ENCODE measurements at regions not wholly inside any gene's neighbourhood (a gene's known extent, or its start where the extent isn't known, plus 50 kb on each side); places are given as distances from the start of the nearest gene placed in this dataset.

- H3K4me3 ChIP-seq (ENCODE audit: low read depth in 2 of 2, low read length in 1 of 2): no peak overlapping the region
- no peak overlapping the region for H3K4me2 ChIP-seq
- no peak for TF ChIP-seq POLR2AphosphoS5 (IDR thresholded peaks at IDR 0.05; ENCODE audit: low read depth, low read length)
- no peak for TF ChIP-seq RAD21 (IDR thresholded peaks at IDR 0.05; ENCODE audit: low read length)
- no peak for TF ChIP-seq USF1 (IDR thresholded peaks at IDR 0.05; ENCODE audit: borderline replicate concordance, low read depth)
- TF ChIP-seq SMC3 (IDR thresholded peaks at IDR 0.05; ENCODE audit: low read depth, low read length): no peak
- no peak for TF ChIP-seq RFX5 (IDR thresholded peaks at IDR 0.05; ENCODE audit: low read length)
- no peak for TF ChIP-seq NFIC (IDR thresholded peaks at IDR 0.05; ENCODE audit: borderline replicate concordance)
- TF ChIP-seq ELF1 (IDR thresholded peaks at IDR 0.05): no peak
- TF ChIP-seq RXRA (IDR thresholded peaks at IDR 0.05; ENCODE audit: borderline replicate concordance, low read depth): no peak
- TF ChIP-seq EZH2phosphoT487 (IDR thresholded peaks at IDR 0.05; ENCODE audit: borderline replicate concordance, low read depth): no peak
- H4K20me1 ChIP-seq (ENCODE audit: insufficient read depth): no peaks in the 10 kb centered on the region
- H3F3A ChIP-seq (replicated peaks; ENCODE audit: insufficient read depth): no peaks in the 10 kb centered on the region
- peaks cover 5% of the 10 kb centered on the region; the same call in 1 of the 2 replicates for H3K9me3 ChIP-seq
- no peaks in the 10 kb centered on the region for H3K36me3 ChIP-seq (replicated peaks in 1 of 2; ENCODE audit: control insufficient read depth in 1 of 2, insufficient read depth in 2 of 2, low read length in 1 of 2)
- no peak for DNase-seq
- H3K9me2 ChIP-seq: no peaks in the 10 kb centered on the region
- CTCF ChIA-PET: no interaction called here
- no peaks in the 10 kb centered on the region for H3K79me2 ChIP-seq (ENCODE audit: insufficient read depth)
- no peak overlapping the region for H2AFZ ChIP-seq (ENCODE audit: low read depth)
- H3K9ac ChIP-seq: no peak overlapping the region
- WGBS (ENCODE audit: low lambda C conversion rate): 17% methylated on average over 2 of the region's 2 CpGs
- H3K27me3 ChIP-seq (ENCODE audit: insufficient read depth): no peaks in the 10 kb centered on the region
- H3K27ac ChIP-seq (ENCODE audit: low read depth in 2 of 2, low read length in 1 of 2): no peak overlapping the region
- POLR2A ChIA-PET: no interaction called here
- H3K4me1 ChIP-seq (ENCODE audit: control insufficient read depth in 1 of 2, insufficient read depth in 2 of 2, low read depth in 1 of 2, low read length in 1 of 2): 0 out of 4 replicates have a peak, but pooled peaks cover 0 to 8% of the 10 kb centered on the region in 2 experiments
Measured at GRCh38 chr7:17444151-17444550, 145.7 kb downstream of the AHR start.

DNA sequence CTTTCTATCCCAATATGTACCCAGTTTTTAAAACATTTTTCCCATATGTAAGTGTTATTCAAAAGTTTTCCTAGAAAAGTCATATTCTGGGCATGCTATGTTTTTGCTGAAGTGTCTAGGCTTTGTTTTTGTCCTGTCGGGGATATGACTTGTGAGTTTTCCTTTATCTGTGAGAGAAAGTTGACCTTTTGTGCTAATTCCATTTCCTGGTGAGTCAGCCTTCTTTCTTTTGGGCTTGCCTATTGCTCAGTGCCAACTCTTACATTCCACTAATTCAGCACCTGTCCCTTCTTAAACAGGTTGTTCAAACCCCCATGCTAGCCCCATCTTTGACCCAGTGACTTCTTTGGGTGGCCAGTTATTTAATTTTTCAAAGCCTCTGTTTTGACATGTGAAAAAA is 146.2 kb downstream of the AHR start:
- no peaks in the 10 kb centered on the region for H4K20me1 ChIP-seq (ENCODE audit: insufficient read depth)
- no peak for TF ChIP-seq GATA2 (CRISPR knock-in tag; IDR thresholded peaks at IDR 0.05)
- TF ChIP-seq JUND (IDR thresholded peaks at IDR 0.05): no peak
- TF ChIP-seq MEF2A (IDR thresholded peaks at IDR 0.05; ENCODE audit: borderline replicate concordance, low read depth): no peak
- no peak for TF ChIP-seq ZBTB33 (IDR thresholded peaks at IDR 0.05; ENCODE audit: borderline replicate concordance, low read depth)
- TF ChIP-seq CHD2 (IDR thresholded peaks at IDR 0.05; ENCODE audit: low read length, partially characterized antibody): no peak
- TF ChIP-seq FOXM1 (IDR thresholded peaks at IDR 0.05; ENCODE audit: low read depth): no peak
- no peak for TF ChIP-seq ELF1 (IDR thresholded peaks at IDR 0.05)
- no peak for TF ChIP-seq REST (IDR thresholded peaks at IDR 0.05; ENCODE audit: low read depth, low read length)
- TF ChIP-seq NRF1 (IDR thresholded peaks at IDR 0.05; ENCODE audit: low read depth, low read length): no peak
- TF ChIP-seq PBX3 (IDR thresholded peaks at IDR 0.05): no peak
- TF ChIP-seq TEAD4 (IDR thresholded peaks at IDR 0.05; ENCODE audit: borderline replicate concordance, insufficient read depth): no peak
- TF ChIP-seq MAX (IDR thresholded peaks at IDR 0.05; ENCODE audit: low read depth): no peak
- no peak for TF ChIP-seq SIN3A (IDR thresholded peaks at IDR 0.05; ENCODE audit: borderline replicate concordance, low read depth, low read length)
- no peak for TF ChIP-seq SMC3 (IDR thresholded peaks at IDR 0.05; ENCODE audit: low read depth, low read length)
- no peak for TF ChIP-seq TAF1 (IDR thresholded peaks at IDR 0.05; ENCODE audit: borderline replicate concordance, low read depth, low read length)
- H3K9me2 ChIP-seq: no peaks in the 10 kb centered on the region
- 0 out of 4 replicates have a peak, but pooled peaks cover 0 to 8% of the 10 kb centered on the region in 2 experiments for H3K4me1 ChIP-seq (ENCODE audit: control insufficient read depth in 1 of 2, insufficient read depth in 2 of 2, low read depth in 1 of 2, low read length in 1 of 2)
- H3K27me3 ChIP-seq (ENCODE audit: insufficient read depth): no peaks in the 10 kb centered on the region
- 3% methylated on average over 1 of the region's 1 CpG for WGBS (ENCODE audit: low lambda C conversion rate)
- ChIA-PET POLR2A (no interaction called here), CTCF (no interaction called here)
- H3K9ac ChIP-seq: no peak overlapping the region
- no peak overlapping the region for H3K27ac ChIP-seq (ENCODE audit: low read depth in 2 of 2, low read length in 1 of 2)
- no peaks in the 10 kb centered on the region for H3F3A ChIP-seq (replicated peaks; ENCODE audit: insufficient read depth)
- H3K4me3 ChIP-seq (ENCODE audit: low read depth in 2 of 2, low read length in 1 of 2): no peak overlapping the region
- H3K79me2 ChIP-seq (ENCODE audit: insufficient read depth): no peaks in the 10 kb centered on the region
- DNase-seq: no peak
- H3K4me2 ChIP-seq: no peak overlapping the region
- H3K9me3 ChIP-seq: peaks cover 5% of the 10 kb centered on the region; the same call in 1 of the 2 replicates
- H2AFZ ChIP-seq (ENCODE audit: low read depth): no peak overlapping the region
- no peaks in the 10 kb centered on the region for H3K36me3 ChIP-seq (replicated peaks in 1 of 2; ENCODE audit: control insufficient read depth in 1 of 2, insufficient read depth in 2 of 2, low read length in 1 of 2)

Measured in SK-N-SH (cell line).